Lower leg skin (tissue), 3 donors: ENCODE measurements at regions not wholly inside any gene's neighbourhood (a gene's known extent, or its start where the extent isn't known, plus 50 kb on each side); places are given as distances from the start of the nearest gene placed in this dataset.
"Not testable (repeated sequence)": the region's sequence is repeated elsewhere in the genome, so short reads cannot be mapped to it uniquely, and the experiment has no call there.

Experiments used
- POLR2A ChIP-seq, 2 donors: fragments of 450-650 bp; IDR thresholded peaks; one replicate each; pipeline ENCODE4 v1.6.1; 2016 to 2017; ENCODE audit warnings: antibody characterized with exemption in 2 of 2, mild to moderate bottlenecking in 1 of 2, moderate library complexity in 1 of 2
- TF ChIP-seq, protein P1 (sequence below), 3 donors: fragments of 450-650 bp; IDR thresholded peaks; one replicate each; pipeline ENCODE4 v1.5.1; 2016; ENCODE audit warnings: antibody characterized with exemption in 3 of 3, mild to moderate bottlenecking in 3 of 3, moderate library complexity in 2 of 3

DNA sequence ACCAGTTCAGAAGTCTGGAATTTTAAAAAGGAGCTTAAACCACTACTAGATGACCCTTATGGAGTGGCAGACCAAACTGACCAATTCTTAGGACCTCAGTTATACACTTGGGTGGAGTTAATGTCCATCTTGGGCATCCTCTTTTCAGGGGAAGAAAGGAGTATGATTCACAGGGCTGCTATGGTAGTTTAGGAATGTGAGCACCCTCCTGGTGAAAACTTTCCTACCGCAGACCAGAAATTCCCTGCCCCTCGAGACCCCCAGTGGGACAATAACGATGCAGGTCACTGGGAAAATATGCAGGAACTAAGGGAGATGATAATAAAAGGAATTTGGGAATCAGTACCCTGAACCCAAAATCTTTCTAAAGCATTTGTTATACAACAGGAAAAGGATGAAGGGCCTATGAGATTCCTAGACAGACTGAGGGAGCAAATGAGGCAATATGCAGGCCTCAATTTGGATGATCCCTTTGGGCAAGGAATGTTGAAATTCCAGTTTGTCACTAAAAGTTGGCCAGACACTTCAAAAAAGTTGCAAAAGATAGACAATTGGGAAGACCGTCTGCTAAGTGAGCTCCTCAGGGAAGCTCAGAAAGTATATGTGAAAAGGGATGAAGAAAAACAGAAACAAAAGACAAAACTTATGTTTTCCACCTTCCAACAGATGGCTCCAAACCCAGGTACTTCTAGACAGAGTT, 52.4 kb upstream of the ANKRD10 start:
- TF ChIP-seq, protein P1, sequence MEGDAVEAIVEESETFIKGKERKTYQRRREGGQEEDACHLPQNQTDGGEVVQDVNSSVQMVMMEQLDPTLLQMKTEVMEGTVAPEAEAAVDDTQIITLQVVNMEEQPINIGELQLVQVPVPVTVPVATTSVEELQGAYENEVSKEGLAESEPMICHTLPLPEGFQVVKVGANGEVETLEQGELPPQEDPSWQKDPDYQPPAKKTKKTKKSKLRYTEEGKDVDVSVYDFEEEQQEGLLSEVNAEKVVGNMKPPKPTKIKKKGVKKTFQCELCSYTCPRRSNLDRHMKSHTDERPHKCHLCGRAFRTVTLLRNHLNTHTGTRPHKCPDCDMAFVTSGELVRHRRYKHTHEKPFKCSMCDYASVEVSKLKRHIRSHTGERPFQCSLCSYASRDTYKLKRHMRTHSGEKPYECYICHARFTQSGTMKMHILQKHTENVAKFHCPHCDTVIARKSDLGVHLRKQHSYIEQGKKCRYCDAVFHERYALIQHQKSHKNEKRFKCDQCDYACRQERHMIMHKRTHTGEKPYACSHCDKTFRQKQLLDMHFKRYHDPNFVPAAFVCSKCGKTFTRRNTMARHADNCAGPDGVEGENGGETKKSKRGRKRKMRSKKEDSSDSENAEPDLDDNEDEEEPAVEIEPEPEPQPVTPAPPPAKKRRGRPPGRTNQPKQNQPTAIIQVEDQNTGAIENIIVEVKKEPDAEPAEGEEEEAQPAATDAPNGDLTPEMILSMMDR (IDR thresholded peaks at IDR 0.05) = not testable (repeated sequence)
- not testable (repeated sequence) for TF ChIP-seq POLR2A (IDR thresholded peaks at IDR 0.05)
